Fibroblast of skin of abdomen (primary cell): ENCODE measurements at regions not wholly inside any gene's neighbourhood (a gene's known extent, or its start where the extent isn't known, plus 50 kb on each side); places are given as distances from the start of the nearest gene placed in this dataset.
"Not testable (repeated sequence)": the region's sequence is repeated elsewhere in the genome, so short reads cannot be mapped to it uniquely, and the experiment has no call there.

Experiments
- DNase-seq: peaks from one replicate; pipeline ENCODE4 v3.0.0-alpha.2; 2013

DNA sequence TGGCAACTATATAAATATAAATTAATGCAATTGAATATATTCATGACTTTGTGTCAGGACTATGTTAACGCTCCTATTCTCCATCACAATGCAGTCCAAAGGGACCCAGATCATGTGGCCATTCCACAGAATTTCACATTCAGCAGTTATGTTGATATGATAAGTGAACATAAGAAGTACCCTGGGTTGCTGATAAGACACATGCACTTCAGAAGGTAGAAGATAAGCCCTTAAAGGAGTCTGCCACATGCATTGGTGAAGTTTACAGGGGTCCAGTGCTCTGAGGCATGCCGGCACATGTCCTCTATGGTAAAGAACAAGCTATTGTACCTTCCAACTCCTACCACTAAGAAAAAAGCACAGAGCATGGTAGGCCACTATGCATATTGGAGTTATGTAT is 76.4 kb downstream of the PHAX start:
- no peak for DNase-seq

DNA sequence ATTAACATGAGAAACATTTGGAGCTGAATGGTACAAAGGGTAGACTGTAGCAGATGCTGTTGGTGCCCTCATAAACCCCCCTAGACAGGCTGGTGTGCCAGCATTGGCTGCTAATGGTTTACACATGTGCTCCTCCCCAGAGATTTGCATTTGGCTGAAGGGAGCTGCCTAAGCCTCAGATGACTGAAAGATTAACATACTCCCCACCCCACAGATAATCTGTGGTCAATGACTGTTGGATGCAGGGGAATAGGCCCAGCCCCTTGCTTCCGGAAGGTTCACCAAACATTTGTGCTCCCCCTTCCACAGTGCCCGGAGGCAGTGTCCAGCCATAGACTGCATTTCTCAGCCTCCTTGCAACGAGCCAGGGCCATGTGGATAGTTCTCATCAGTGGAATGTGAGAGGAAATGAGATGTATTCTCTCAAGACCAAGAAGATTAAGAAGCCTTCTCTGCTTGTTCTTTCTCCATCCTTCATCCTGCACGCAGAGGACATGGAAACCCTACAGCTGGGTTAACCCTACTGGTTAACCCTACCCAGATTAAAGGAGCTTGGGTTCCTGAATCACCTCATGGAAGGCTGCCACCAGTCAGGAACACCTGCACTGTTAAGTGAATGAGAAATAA is 79.6 kb downstream of the PHAX start:
- peak; percentile 59 for DNase-seq

DNA sequence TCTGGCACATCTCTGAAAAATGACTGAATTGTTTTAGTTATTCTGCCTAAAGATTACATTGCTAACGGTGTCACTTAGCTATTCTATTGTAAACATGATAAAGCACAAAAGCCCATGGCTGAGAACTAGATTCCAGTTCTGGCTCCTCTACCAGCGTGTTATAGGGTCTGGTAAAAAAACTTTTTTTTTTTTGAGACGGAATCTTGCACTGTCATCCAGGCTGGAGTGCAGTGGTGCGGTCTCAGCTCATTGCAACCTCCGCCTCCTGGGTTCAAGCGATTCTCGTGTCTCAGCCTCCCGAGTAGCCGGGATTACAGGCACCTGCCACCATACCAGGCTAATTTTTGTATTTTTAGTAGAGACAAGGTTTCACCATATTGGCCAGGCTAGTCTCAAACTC is 80.6 kb downstream of the PHAX start:
- DNase-seq: not testable (repeated sequence)

DNA sequence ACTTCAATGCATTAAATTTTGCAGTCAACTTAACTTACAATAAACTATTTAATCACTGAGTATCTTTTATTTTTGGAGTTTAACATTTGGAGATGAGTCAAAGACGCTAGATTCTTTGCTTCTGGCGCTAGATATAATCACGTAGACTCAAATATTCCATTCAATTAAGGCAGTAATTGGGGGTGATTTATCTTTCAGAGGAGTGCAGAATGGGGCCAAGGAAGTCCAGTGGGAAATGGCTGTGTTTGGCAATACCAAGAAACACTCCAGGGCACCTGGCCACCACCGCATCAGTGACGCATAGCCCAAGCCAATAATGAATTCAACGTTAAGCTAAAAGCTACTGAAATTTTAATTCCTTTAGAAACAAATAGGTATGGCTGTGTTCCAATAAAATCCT is 81.2 kb downstream of the PHAX start:
- DNase-seq: no peak

DNA sequence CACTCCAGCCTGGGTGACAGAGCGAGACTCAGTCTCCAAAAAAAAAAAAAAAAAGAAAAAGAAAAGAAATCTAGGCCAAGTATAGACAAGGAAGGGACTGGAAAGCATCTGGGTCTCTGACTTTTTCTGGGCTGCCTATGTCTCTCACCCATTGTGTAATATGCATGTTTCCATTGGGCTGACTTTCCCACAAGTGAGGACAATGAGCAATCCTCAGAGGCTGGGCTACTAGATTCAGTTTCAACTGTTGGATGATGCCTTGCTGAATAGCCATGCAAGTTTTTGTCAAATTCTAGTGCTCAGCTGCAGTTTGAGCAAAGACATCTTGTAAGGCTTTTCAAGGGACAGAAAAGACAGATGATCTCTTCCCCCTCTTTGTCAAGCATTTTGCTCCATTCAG is 82.1 kb downstream of the PHAX start:
- no peak for DNase-seq

DNA sequence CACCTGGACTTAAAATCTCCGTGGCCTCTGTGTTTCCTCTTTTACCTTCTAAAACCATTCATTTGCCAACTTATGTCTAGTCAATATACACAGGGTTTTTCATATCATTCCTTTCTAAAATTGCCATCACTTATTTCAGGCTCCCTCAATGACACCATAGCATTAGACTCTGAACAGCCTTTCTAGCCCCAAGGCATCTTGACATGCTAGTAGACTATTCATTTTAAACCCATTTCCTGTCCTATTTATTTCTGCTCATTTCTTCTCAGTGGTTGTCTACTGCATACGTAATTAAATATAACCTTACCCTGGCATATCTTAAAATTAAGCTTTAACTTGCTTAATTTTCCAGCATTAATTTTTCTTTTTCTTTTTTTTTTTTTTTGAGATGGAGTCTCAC is 83.2 kb downstream of the PHAX start:
- DNase-seq: no peak

DNA sequence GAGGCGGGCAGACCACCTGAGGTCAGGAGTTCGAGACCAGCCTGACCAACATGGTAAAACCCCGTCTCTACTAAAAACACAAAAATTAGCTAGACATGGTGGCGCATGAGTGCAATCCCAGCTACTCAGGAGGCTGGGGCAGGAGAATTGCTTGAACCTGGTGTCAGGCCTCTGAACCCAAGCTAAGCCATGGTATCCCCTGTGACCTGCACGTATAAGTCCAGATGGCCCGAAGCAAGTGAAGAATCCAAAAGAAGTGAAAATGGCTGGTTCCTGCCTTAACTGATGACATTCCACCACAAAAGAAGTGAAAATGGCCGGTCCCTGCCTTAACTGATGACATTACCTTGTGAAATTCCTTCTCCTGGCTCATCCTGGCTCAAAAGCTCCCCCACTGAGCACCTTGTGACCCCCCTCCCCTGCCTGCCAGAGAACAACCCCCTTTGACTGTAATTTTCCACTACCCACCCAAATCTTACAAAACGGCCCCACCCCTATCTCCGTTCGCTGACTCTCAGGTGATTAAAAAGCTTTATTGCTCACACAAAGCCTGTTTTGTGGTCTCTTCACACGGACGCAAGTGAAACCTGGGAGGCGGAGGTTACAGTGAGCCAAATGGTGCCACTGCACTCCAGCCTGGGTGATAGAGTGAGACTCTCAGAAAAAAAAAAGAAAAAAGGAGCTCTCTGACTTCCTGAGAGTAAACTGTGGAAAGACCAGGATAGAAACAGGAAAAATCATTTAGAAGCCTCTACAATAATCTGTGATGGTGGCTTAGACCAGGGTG is 84.1 kb downstream of the PHAX start:
- DNase-seq: not testable (repeated sequence)

DNA sequence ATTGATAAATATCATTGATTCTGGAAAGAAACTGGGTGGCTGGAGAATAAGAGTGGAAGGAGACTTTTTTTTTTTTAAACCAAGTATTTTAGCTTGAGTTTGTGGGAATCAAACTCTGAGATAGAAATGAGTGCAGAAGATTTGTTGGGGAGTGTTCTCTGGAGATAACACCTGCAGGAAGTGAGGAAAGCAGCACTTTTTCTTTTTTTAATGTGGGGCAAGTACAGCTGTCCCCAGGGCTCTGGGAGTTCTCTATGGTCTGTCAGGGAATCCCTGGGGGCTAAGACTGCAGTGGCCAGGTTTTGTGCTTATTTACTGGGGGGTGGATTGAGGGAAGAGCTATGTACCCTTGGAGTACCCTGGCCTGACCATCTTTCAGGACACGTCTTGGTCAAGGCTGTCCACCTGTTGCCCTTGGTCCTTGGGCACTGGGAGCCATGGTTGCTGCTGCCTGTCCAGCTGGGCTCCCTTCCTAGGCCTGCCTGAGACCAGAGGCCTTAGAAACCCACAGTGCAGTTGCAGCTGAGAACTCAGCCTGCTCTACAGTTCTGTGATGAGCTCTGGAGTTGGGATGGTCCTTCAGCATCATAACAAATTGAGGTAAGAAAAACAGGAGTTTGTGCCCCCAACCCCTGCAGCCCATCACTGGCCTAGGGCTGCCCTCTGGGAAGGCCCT is 85.8 kb downstream of the PHAX start:
- no peak for DNase-seq

DNA sequence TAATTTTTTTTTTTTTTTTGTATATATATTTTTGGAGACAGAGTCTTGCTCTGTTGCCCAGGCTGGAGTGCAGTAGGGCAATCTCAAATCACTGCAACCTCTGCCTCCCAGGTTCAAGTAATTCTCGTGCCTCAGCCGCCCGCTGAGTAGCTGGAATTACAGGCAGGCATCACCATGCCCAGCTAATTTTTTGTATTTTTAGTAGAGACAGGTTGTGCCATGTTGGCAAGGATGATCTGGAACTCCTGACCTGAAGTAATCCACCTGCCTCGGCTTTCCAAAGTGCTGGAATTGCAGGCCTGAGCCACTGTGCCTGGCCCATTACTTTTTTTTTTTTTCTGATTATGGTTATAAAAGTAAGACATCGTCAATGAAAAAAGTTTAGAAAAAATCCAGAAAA is 84.0 kb upstream of the LMNB1 start:
- DNase-seq: no peak

DNA sequence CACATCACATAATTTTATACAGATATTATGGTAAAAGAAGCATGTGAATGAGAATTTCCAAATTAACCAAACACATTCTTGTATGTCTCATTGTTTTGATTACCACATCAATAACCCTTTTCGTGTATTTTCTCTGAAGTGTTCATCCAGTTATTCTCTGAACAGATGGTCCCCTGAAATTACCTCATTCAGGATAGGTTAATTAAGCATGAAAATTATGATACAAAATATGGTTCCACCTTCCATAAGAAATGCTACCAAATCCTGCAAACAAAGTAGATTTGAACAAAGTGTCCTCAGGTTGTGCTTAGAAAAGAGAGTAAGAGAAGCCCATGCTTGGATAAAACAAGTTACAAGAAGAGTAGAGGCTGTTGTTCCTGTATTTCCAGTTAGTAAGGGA is 83.1 kb upstream of the LMNB1 start:
- DNase-seq: no peak

DNA sequence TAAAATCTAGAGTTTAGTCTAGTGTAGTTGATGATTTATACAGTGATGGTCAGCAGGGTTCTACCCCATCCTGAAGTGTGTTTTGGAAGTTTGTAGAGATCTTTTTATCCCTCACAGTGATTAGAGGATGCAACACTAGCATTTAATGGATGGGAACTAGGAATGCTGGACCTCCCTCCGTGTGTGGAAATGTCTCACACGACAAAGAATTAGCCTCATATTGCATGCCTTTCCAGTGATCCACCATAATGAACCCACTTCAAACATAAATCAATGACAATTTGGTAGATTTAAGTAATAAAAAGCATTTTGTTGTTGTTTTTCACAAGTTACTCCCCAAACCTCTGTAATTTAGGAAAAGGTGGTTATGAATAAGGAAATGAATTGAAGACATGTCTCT is 82.5 kb upstream of the LMNB1 start:
- peak; percentile 67 for DNase-seq

DNA sequence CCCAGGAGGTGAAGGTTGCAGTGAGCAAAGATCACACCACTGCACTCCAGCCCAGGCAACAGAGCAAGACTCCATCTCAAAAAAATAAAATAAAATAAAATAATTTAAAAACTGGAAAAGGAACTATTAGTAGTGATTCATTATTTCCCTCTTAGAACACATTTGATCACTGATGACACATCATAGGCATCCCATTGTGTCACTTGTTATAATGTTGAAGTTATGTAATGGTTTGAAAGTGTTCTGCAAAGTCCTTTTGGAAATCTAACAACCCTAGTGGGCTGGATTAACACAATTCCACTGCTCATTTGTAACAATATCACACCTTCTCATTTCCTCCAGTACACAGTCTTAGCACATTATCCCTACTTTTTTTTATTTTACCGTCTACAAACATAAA is 81.8 kb upstream of the LMNB1 start:
- peak; percentile 25 for DNase-seq

DNA sequence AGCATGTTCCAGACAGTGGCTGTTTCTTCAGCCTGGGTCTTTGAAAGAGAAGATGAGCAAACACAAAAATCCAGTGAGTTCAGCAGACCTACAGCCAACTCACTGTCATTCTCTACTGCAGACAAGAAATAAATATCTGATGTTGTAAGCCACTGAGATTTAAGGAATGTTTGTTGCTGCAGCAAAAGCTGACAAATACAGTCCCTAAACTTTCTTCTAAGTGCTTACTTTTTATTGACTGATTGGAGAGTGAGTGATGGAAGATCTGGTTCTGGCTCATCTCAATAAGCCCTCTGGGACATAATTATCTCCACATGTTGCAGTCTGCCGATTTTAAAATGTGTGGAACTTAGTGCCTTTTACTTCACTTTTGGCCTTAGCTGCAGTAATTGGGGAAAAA is 69.9 kb upstream of the LMNB1 start:
- DNase-seq: no peak

DNA sequence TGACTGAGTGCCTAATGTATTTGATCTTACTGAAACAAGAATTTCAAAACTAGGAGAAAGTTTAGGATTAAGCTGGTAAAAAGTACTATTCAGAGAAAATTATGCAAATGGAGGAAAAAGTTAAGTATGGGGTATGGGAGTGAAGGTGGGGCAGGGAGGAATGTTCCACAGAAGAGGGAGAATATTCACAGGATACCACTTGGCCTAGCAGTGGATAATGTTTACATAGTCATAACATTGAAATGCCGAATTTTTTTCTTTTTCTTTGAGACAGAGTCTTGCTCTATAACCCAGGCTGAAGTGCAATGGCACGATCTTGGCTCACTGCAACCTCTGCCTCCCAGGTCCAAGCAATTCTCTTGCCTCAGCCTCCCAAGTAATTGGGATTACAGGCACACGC is 61.2 kb upstream of the LMNB1 start:
- no peak for DNase-seq

DNA sequence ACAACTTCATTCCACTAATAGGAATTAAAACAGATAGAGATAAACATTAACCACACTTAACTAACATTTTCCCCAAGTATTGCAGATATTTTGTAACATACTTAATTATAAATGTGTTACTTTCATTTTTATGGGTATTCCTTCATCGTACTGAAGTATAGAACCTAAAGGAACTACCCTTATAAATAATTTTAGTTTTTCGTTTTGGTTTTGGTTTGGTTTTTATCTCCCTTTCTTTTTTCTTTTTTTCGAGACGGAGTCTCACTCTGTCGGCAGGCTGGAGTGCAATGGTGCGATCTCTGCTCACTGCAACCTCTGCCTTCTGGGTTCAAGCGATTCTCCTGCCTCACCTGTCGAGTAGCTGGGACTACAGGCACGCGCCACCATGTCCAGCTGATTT is 60.1 kb upstream of the LMNB1 start:
- no peak for DNase-seq

DNA sequence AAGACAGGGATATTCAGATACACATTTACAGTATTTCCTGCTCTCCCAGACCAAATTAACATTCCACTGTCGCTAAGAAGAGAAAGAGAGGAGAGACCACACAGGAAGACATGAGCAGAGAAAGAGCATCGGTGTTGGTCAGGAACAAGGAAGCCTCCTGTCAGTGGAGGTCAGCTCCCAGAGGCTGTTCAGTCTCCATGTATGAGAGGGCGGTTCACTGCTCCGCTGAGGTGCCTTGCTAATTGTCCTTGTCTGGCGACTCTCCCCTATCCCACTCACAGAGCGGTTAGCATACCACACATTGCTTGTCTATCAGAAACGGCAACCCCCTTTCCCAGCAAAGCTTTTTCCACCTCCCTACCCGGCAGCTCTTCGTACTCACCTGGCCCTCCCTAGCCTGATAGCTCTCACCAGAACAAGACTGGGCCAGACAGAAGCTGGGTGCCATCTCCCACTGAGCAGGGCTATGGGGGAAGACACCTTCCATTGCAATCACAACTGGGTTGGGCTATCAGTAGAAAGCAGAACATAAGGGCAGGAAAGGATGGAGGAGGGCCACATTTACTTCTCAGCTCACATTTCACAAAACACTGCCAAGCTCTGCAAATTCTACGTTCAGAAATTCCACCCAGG is 58.6 kb upstream of the LMNB1 start:
- peak; percentile 29 for DNase-seq

DNA sequence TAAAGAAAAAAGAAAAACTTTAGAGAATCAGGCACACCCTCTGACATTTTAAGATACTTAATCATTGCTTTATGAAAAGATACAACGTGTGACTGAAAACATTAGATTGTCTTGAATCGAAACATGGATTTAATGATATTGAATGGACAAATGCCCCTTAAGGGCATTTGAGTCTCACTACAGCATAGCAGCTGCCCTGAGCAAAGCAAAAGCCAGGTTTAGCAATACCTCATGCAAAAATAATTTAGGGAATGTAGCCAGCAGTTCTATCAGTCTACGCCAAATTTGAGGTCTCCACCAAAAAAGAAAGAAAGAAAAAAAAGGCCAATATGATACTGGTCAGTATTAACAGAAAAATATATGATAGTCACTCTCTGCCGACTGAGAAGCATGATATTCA is 56.6 kb upstream of the LMNB1 start:
- DNase-seq: no peak

DNA sequence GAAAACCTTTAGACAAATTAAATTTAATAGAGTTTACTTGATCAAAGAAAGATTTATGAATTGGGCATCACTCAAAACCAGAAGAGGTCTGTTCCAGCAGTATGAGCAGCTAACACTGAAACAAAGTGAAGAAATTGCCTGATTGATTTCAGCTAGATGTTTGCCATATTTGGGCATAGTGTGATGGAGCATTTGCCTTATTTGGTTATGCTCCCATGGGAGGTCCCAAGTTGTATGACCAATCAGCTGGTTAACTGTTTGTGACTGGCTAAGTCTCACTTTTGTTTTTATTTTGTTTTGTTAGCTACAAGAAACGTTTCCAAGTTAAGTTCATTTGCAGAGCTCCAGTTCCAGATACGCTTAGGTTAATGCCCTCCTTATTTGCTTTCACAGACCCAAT is 53.3 kb upstream of the LMNB1 start:
- no peak for DNase-seq
